CD8-positive, alpha-beta memory T cell (primary cell): ENCODE measurements at regions not wholly inside any gene's neighbourhood (a gene's known extent, or its start where the extent isn't known, plus 50 kb on each side); places are given as distances from the start of the nearest gene placed in this dataset.

Experiments used
- CTCF ChIA-PET: fragments of 350-600 bp; sonication (Branson Sonifier 250); formaldehyde crosslinking; loops from one replicate; lab custom pipeline; 2021; ENCODE audit warnings: antibody characterized with exemption; lab: Charles Lee
- POLR2A ChIA-PET: fragments of 350-600 bp; sonication (Branson Sonifier 250); formaldehyde crosslinking; loops from one replicate; lab custom pipeline; 2021; ENCODE audit warnings: antibody characterized with exemption; lab: Charles Lee
- DNase-seq, 5 donors: peaks; one replicate each; pipeline versions ENCODE4 v3.0.0 to v3.0.0-alpha.2; 2020 to 2022; ENCODE audit warnings: mixed read lengths in 1 of 5
- H3K27ac ChIP-seq: one replicate; pipeline ENCODE4 v1.7.0; 2013; ENCODE audit warnings: low read depth, mild to moderate bottlenecking, low read length, moderate library complexity
- H3K27me3 ChIP-seq: 2 replicates; pipeline ENCODE4 v1.7.0; 2013; ENCODE audit warnings: low read length, mild to moderate bottlenecking; ENCODE audit not compliant: insufficient read depth, poor library complexity, severe bottlenecking
- H3K36me3 ChIP-seq: 2 replicates; pipeline ENCODE4 v1.7.0; 2013; ENCODE audit warnings: mild to moderate bottlenecking, low read length, moderate library complexity; ENCODE audit not compliant: insufficient read depth
- H3K4me1 ChIP-seq: 2 replicates; pipeline ENCODE4 v1.7.0; 2013; ENCODE audit warnings: mild to moderate bottlenecking, low read length, moderate library complexity; ENCODE audit not compliant: insufficient read depth
- H3K4me3 ChIP-seq: 2 replicates; pipeline ENCODE4 v1.7.0; 2013; ENCODE audit warnings: mild to moderate bottlenecking, low read length
- H3K9me3 ChIP-seq: 2 replicates; pipeline ENCODE4 v1.7.0; 2013; ENCODE audit warnings: mild to moderate bottlenecking, low read length
- H3K27ac Mint-ChIP-seq, 8 donors: one replicate each; pipeline ENCODE4 v1.8.0; 2020 to 2021; ENCODE audit warnings: mixed read lengths in 8 of 8, mild to moderate bottlenecking in 6 of 8, inconsistent platforms in 3 of 8, moderate library complexity in 3 of 8
- H3K27me3 Mint-ChIP-seq, 2 donors: one replicate each; pipeline ENCODE4 v1.8.0; 2020 to 2021; ENCODE audit warnings: mixed read lengths in 2 of 2, mild to moderate bottlenecking in 1 of 2, moderate library complexity in 1 of 2
- H3K36me3 Mint-ChIP-seq, 3 donors: one replicate each; pipeline ENCODE4 v1.8.0; 2020 to 2021; ENCODE audit warnings: mixed read lengths in 3 of 3, inconsistent platforms in 1 of 3, mild to moderate bottlenecking in 1 of 3
- H3K4me1 Mint-ChIP-seq, 3 donors: one replicate each; pipeline ENCODE4 v1.8.0; 2020 to 2021; ENCODE audit warnings: mixed read lengths in 3 of 3, inconsistent platforms in 1 of 3, mild to moderate bottlenecking in 1 of 3
- H3K4me3 Mint-ChIP-seq, 7 donors: one replicate each; pipeline ENCODE4 v1.8.0; 2020 to 2021; ENCODE audit warnings: mixed read lengths in 7 of 7, mild to moderate bottlenecking in 6 of 7, moderate library complexity in 4 of 7, inconsistent platforms in 2 of 7
- H3K9me3 Mint-ChIP-seq, 5 donors: one replicate each; pipeline ENCODE4 v1.8.0; 2020 to 2022; ENCODE audit warnings: mixed read lengths in 5 of 5, mild to moderate bottlenecking in 3 of 5, moderate library complexity in 2 of 5, inconsistent platforms in 1 of 5

- H3K27me3 ChIP-seq: no peaks in the 10 kb centered on the region
- no peaks in the 10 kb centered on the region for H3K4me1 Mint-ChIP-seq
- H3K4me3 Mint-ChIP-seq: no peak overlapping the region
- H3K27me3 Mint-ChIP-seq: peaks cover 2 to 17% of the 10 kb centered on the region in 2 donors
- H3K36me3 ChIP-seq: no peaks in the 10 kb centered on the region
- H3K4me3 ChIP-seq: no peak overlapping the region
- no peak overlapping the region for H3K27ac Mint-ChIP-seq
- H3K36me3 Mint-ChIP-seq: no peaks in the 10 kb centered on the region
- ChIA-PET POLR2A (no interaction called here), CTCF (no interaction called here)
- H3K9me3 ChIP-seq: no peaks in the 10 kb centered on the region
- H3K4me1 ChIP-seq: no peaks in the 10 kb centered on the region
- no peak for DNase-seq
- H3K9me3 Mint-ChIP-seq: no peaks in the 10 kb centered on the region
- no peak overlapping the region for H3K27ac ChIP-seq
These were observed 67.1 kb upstream of the NPVF start for GRCh38 chr7:25295387-25295786.

GRCh38 chr7:25296086-25296485 lies 67.8 kb upstream of the NPVF start:
- Histone ChIP-seq H3K9me3 (no peaks in the 10 kb centered on the region), H3K4me1 (no peaks in the 10 kb centered on the region), H3K27ac (no peak overlapping the region), H3K4me3 (no peak overlapping the region), H3K27me3 (no peaks in the 10 kb centered on the region), H3K36me3 (no peaks in the 10 kb centered on the region)
- no peaks in the 10 kb centered on the region for H3K9me3 Mint-ChIP-seq
- peaks cover 2 to 17% of the 10 kb centered on the region in 2 donors for H3K27me3 Mint-ChIP-seq
- DNase-seq: no peak
- ChIA-PET POLR2A (no interaction called here), CTCF (no interaction called here)
- no peak overlapping the region for H3K27ac Mint-ChIP-seq
- no peak overlapping the region for H3K4me3 Mint-ChIP-seq
- H3K4me1 Mint-ChIP-seq: no peaks in the 10 kb centered on the region
- H3K36me3 Mint-ChIP-seq: no peaks in the 10 kb centered on the region

- POLR2A ChIA-PET: no interaction called here
- Mint-ChIP-seq H3K27me3 (peaks cover 2 to 9% of the 10 kb centered on the region in 2 donors), H3K36me3 (no peaks in the 10 kb centered on the region), H3K4me3 (no peak overlapping the region), H3K4me1 (no peaks in the 10 kb centered on the region), H3K27ac (no peak overlapping the region), H3K9me3 (no peaks in the 10 kb centered on the region)
- no peaks in the 10 kb centered on the region for H3K4me1 ChIP-seq
- no peak overlapping the region for H3K27ac ChIP-seq
- no peaks in the 10 kb centered on the region for H3K36me3 ChIP-seq
- no peaks in the 10 kb centered on the region for H3K27me3 ChIP-seq
- no peaks in the 10 kb centered on the region for H3K9me3 ChIP-seq
- CTCF ChIA-PET: interaction anchor here (1.0 kb wide), 1 partner anchor 15 kb away, joined by 3 read pairs; no protein-coding TSS in a partner anchor
- DNase-seq: no peak
- H3K4me3 ChIP-seq: no peak overlapping the region
These were observed 69.0 kb upstream of the NPVF start for GRCh38 chr7:25297278-25297677.

- H3K27me3 Mint-ChIP-seq: peaks cover 3 to 41% of the 10 kb centered on the region in 2 donors
- no peak overlapping the region for H3K27ac Mint-ChIP-seq
- ChIA-PET CTCF (no interaction called here), POLR2A (no interaction called here)
- H3K9me3 Mint-ChIP-seq: no peaks in the 10 kb centered on the region
- no peaks in the 10 kb centered on the region for H3K27me3 ChIP-seq
- no peak overlapping the region for H3K27ac ChIP-seq
- H3K4me3 Mint-ChIP-seq: no peak overlapping the region
- H3K4me1 ChIP-seq: no peaks in the 10 kb centered on the region
- H3K36me3 Mint-ChIP-seq: no peaks in the 10 kb centered on the region
- no peaks in the 10 kb centered on the region for H3K4me1 Mint-ChIP-seq
- H3K36me3 ChIP-seq: no peaks in the 10 kb centered on the region
- no peak overlapping the region for H3K4me3 ChIP-seq
- no peak for DNase-seq
- H3K9me3 ChIP-seq: no peaks in the 10 kb centered on the region
These were observed 75.2 kb upstream of the NPVF start for GRCh38 chr7:25303281-25304181.

GRCh38 chr7:25304691-25305090 lies 76.4 kb upstream of the NPVF start:
- H3K36me3 ChIP-seq: no peaks in the 10 kb centered on the region
- H3K9me3 ChIP-seq: no peaks in the 10 kb centered on the region
- no peak overlapping the region for H3K4me3 ChIP-seq
- no peak for DNase-seq
- H3K36me3 Mint-ChIP-seq: no peaks in the 10 kb centered on the region
- no peaks in the 10 kb centered on the region for H3K4me1 ChIP-seq
- no peaks in the 10 kb centered on the region for H3K9me3 Mint-ChIP-seq
- H3K27ac Mint-ChIP-seq: no peak overlapping the region
- peaks cover 3 to 37% of the 10 kb centered on the region in 2 donors for H3K27me3 Mint-ChIP-seq
- no peaks in the 10 kb centered on the region for H3K27me3 ChIP-seq
- ChIA-PET POLR2A (no interaction called here), CTCF (no interaction called here)
- H3K4me3 Mint-ChIP-seq: no peak overlapping the region
- H3K27ac ChIP-seq: no peak overlapping the region
- no peaks in the 10 kb centered on the region for H3K4me1 Mint-ChIP-seq

- no peak overlapping the region for H3K4me3 ChIP-seq
- no peaks in the 10 kb centered on the region for H3K4me1 Mint-ChIP-seq
- no peaks in the 10 kb centered on the region for H3K36me3 Mint-ChIP-seq
- DNase-seq: no peak
- peaks cover 3 to 37% of the 10 kb centered on the region in 2 donors for H3K27me3 Mint-ChIP-seq
- no peak overlapping the region for H3K4me3 Mint-ChIP-seq
- CTCF ChIA-PET: no interaction called here
- no peaks in the 10 kb centered on the region for H3K27me3 ChIP-seq
- H3K9me3 Mint-ChIP-seq: no peaks in the 10 kb centered on the region
- no peak overlapping the region for H3K27ac Mint-ChIP-seq
- H3K4me1 ChIP-seq: no peaks in the 10 kb centered on the region
- no peak overlapping the region for H3K27ac ChIP-seq
- H3K9me3 ChIP-seq: no peaks in the 10 kb centered on the region
- no peaks in the 10 kb centered on the region for H3K36me3 ChIP-seq
- POLR2A ChIA-PET: no interaction called here
These were observed 77.5 kb upstream of the NPVF start for GRCh38 chr7:25305831-25306230.

- CTCF ChIA-PET: no interaction called here
- no peaks in the 10 kb centered on the region for H3K4me1 Mint-ChIP-seq
- H3K4me3 Mint-ChIP-seq: no peak overlapping the region
- Histone ChIP-seq H3K4me3 (no peak overlapping the region), H3K4me1 (no peaks in the 10 kb centered on the region), H3K27me3 (no peaks in the 10 kb centered on the region), H3K9me3 (no peaks in the 10 kb centered on the region), H3K36me3 (no peaks in the 10 kb centered on the region), H3K27ac (no peak overlapping the region)
- H3K9me3 Mint-ChIP-seq: no peaks in the 10 kb centered on the region
- peaks cover 3 to 37% of the 10 kb centered on the region in 2 donors for H3K27me3 Mint-ChIP-seq
- H3K27ac Mint-ChIP-seq: no peak overlapping the region
- H3K36me3 Mint-ChIP-seq: no peaks in the 10 kb centered on the region
- POLR2A ChIA-PET: no interaction called here
- no peak for DNase-seq
These were observed 79.3 kb upstream of the NPVF start for GRCh38 chr7:25307624-25308023.

- ChIA-PET POLR2A (no interaction called here), CTCF (no interaction called here)
- Mint-ChIP-seq H3K27me3 (peaks cover 4 to 32% of the 10 kb centered on the region in 2 donors), H3K9me3 (no peaks in the 10 kb centered on the region), H3K4me3 (no peak overlapping the region), H3K4me1 (no peaks in the 10 kb centered on the region), H3K36me3 (no peaks in the 10 kb centered on the region), H3K27ac (no peak overlapping the region)
- Histone ChIP-seq H3K27me3 (no peaks in the 10 kb centered on the region), H3K4me1 (no peaks in the 10 kb centered on the region), H3K36me3 (no peaks in the 10 kb centered on the region), H3K4me3 (no peak overlapping the region), H3K27ac (no peak overlapping the region), H3K9me3 (no peaks in the 10 kb centered on the region)
- DNase-seq: no peak
These were observed 80.0 kb upstream of the NPVF start for GRCh38 chr7:25308246-25308645.
